DND-41 (cell line): ENCODE measurements at regions not wholly inside any gene's neighbourhood (a gene's known extent, or its start where the extent isn't known, plus 50 kb on each side); places are given as distances from the start of the nearest gene placed in this dataset.

Experiments
- EZH2 ChIP-seq: IDR thresholded peaks from 3 replicates; pipeline ENCODE4 v1.6.1; 2012; ENCODE audit warnings: borderline replicate concordance, low read depth, mild to moderate bottlenecking, moderate library complexity, low read length, inconsistent platforms; ENCODE audit not compliant: severe bottlenecking
- TF ChIP-seq, protein P1 (sequence below): IDR thresholded peaks from 2 replicates; pipeline ENCODE4 v1.5.1; 2012; ENCODE audit warnings: borderline replicate concordance, low read length, moderate library complexity, mild to moderate bottlenecking; ENCODE audit not compliant: poor library complexity, severe bottlenecking; ENCODE audit errors: extremely low read depth

DNA sequence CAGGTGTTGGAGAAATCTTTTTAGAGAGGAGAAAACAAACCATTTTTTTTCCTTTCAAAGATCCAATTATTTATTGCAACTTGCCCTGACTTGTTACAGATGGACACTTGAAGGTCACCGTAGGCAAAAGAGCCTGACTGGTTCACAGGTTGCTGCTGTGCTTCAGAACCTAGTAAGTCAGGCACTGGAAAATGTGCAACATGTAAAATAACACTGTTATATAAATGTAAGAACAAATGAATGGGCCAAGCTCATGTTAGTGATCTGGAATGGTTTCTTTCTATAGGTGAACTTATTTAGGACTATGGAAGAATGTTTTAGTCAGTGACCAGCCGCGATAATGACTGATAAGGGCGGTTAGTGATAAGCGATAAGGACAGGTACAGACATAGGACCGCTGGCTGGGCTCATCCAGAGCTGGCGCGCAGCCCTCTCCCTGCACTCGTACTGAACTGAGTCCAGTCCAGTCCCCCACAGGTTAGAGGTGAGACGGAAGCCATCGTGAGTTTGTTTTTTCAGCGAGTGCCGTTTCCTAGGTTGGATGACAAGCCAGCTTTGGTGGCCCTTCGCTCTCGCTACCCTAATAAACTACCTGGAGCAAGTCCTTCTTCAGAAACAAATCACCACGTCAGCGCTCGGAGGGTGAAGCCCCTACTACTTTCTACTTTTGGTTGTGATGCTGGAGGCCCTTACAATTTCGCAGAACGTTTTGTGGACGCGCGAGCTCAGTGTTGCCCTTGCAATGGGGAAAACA, 94.4 kb upstream of the PRDM1 start:
- TF ChIP-seq, protein P1, sequence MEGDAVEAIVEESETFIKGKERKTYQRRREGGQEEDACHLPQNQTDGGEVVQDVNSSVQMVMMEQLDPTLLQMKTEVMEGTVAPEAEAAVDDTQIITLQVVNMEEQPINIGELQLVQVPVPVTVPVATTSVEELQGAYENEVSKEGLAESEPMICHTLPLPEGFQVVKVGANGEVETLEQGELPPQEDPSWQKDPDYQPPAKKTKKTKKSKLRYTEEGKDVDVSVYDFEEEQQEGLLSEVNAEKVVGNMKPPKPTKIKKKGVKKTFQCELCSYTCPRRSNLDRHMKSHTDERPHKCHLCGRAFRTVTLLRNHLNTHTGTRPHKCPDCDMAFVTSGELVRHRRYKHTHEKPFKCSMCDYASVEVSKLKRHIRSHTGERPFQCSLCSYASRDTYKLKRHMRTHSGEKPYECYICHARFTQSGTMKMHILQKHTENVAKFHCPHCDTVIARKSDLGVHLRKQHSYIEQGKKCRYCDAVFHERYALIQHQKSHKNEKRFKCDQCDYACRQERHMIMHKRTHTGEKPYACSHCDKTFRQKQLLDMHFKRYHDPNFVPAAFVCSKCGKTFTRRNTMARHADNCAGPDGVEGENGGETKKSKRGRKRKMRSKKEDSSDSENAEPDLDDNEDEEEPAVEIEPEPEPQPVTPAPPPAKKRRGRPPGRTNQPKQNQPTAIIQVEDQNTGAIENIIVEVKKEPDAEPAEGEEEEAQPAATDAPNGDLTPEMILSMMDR, result no peak
- no peak for TF ChIP-seq EZH2
